Fibroblast of lung (primary cell): ENCODE measurements at regions not wholly inside any gene's neighbourhood (a gene's known extent, or its start where the extent isn't known, plus 50 kb on each side); places are given as distances from the start of the nearest gene placed in this dataset.

Experiments used
- DNase-seq, 2 donors: peaks; one replicate each; pipeline versions ENCODE4 v3.0.0 to v3.0.0-alpha.2; 2010; ENCODE audit warnings: low read depth in 2 of 2
- H2AFZ ChIP-seq: 2 replicates; pipeline ENCODE4 v1.5.1; 2012; ENCODE audit warnings: low read length, control low read depth, inconsistent platforms
- H3K27ac ChIP-seq: 2 replicates; pipeline ENCODE4 v1.5.1; 2011; ENCODE audit warnings: low read length, control low read depth; ENCODE audit not compliant: insufficient read depth
- H3K27me3 ChIP-seq: 2 replicates; pipeline ENCODE4 v1.5.1; 2011; ENCODE audit warnings: mild to moderate bottlenecking, low read length; ENCODE audit not compliant: control insufficient read depth, insufficient read depth
- H3K36me3 ChIP-seq: 2 replicates; pipeline ENCODE4 v1.5.1; 2011; ENCODE audit warnings: low read length; ENCODE audit not compliant: control insufficient read depth, insufficient read depth
- H3K4me1 ChIP-seq: 2 replicates; pipeline ENCODE4 v1.5.1; 2011; ENCODE audit warnings: low read length; ENCODE audit not compliant: control insufficient read depth, insufficient read depth; ENCODE audit errors: extremely low read depth
- H3K4me2 ChIP-seq: 2 replicates; pipeline ENCODE4 v1.5.1; 2011; ENCODE audit warnings: low read length, control low read depth; ENCODE audit not compliant: insufficient read depth; ENCODE audit errors: extremely low read depth
- H3K4me3 ChIP-seq, 4 experiments: fragments of 200-600 bp in 1 of 4; sonication (generic) in 1 of 4; replicated peaks in 1 of 4; 2 replicates each; pipeline ENCODE4 v1.5.1; 2011 to 2016; ENCODE audit warnings: low read length in 4 of 4, low read depth in 3 of 4, mild to moderate bottlenecking in 3 of 4, control low read depth in 2 of 4, inconsistent platforms in 1 of 4, mixed read lengths in 1 of 4; ENCODE audit not compliant: insufficient read depth in 1 of 4; ENCODE audit errors: control extremely low read depth in 1 of 4
- H3K79me2 ChIP-seq: 2 replicates; pipeline ENCODE4 v1.5.1; 2012; ENCODE audit warnings: mild to moderate bottlenecking, low read length, inconsistent platforms; ENCODE audit not compliant: control insufficient read depth, insufficient read depth
- H3K9ac ChIP-seq: 2 replicates; pipeline ENCODE4 v1.5.1; 2011; ENCODE audit warnings: mild to moderate bottlenecking, low read length, control low read depth; ENCODE audit not compliant: insufficient read depth
- H3K9me3 ChIP-seq: 2 replicates; pipeline ENCODE4 v1.5.1; 2012; ENCODE audit warnings: low read depth, low read length; ENCODE audit not compliant: control insufficient read depth, insufficient read depth
- H4K20me1 ChIP-seq: 2 replicates; pipeline ENCODE4 v1.5.1; 2011; ENCODE audit warnings: low read length; ENCODE audit not compliant: control insufficient read depth, insufficient read depth; ENCODE audit errors: extremely low read depth
- CTCF ChIP-seq, 2 donors: IDR thresholded peaks in 1 of 2; conservative IDR thresholded peaks in 1 of 2; 1 replicate in 1 of 2; 2 replicates in 1 of 2; pipeline ENCODE4 v1.5.1; 2011 to 2012; ENCODE audit warnings: low read length in 2 of 2, control low read depth in 1 of 2, inconsistent platforms in 1 of 2, low read depth in 1 of 2, mild to moderate bottlenecking in 1 of 2
- EZH2 ChIP-seq: IDR thresholded peaks from 2 replicates; pipeline ENCODE4 v1.5.1; 2012; ENCODE audit warnings: low read length, control low read depth, mild to moderate bottlenecking; ENCODE audit errors: missing control alignments

GRCh38 chr20:47993817-47994216 lies 208.5 kb upstream of the SULF2 start:
- H3K27ac ChIP-seq = no peak overlapping the region
- H3K36me3 ChIP-seq = no peaks in the 10 kb centered on the region

GRCh38 chr20:47993035-47993755 lies 207.9 kb upstream of the SULF2 start:
- Histone ChIP-seq H3K9me3 (no peaks in the 10 kb centered on the region), H3K4me3 (no peak overlapping the region), H3K27ac (no peak overlapping the region), H3K36me3 (no peaks in the 10 kb centered on the region), H2AFZ (no peak overlapping the region), H3K4me2 (no peak overlapping the region), H4K20me1 (no peaks in the 10 kb centered on the region), H3K9ac (no peak overlapping the region), H3K4me1 (no peaks in the 10 kb centered on the region), H3K27me3 (no peaks in the 10 kb centered on the region), H3K79me2 (no peaks in the 10 kb centered on the region)
- no peak for DNase-seq
- TF ChIP-seq CTCF (conservative IDR thresholded peaks at IDR 0.05 in 1 of 2, IDR thresholded peaks at IDR 0.05 in 1 of 2; ENCODE audit: low read depth in 1 of 2, low read length in 2 of 2) = no peak
- TF ChIP-seq EZH2 = no peak

More at GRCh38 chr20:47993817-47994216, 208.5 kb upstream of the SULF2 start:
- Histone ChIP-seq H3K4me3 (no peak overlapping the region), H3K4me1 (no peaks in the 10 kb centered on the region), H3K79me2 (no peaks in the 10 kb centered on the region), H2AFZ (no peak overlapping the region), H4K20me1 (no peaks in the 10 kb centered on the region), H3K27me3 (no peaks in the 10 kb centered on the region), H3K9me3 (no peaks in the 10 kb centered on the region), H3K4me2 (no peak overlapping the region), H3K9ac (no peak overlapping the region)
- TF ChIP-seq CTCF (conservative IDR thresholded peaks at IDR 0.05 in 1 of 2, IDR thresholded peaks at IDR 0.05 in 1 of 2; ENCODE audit: low read depth in 1 of 2, low read length in 2 of 2) (no peak), EZH2 (no peak)
- DNase-seq = no peak

- no peak overlapping the region for H3K4me2 ChIP-seq
Observed at GRCh38 chr20:47991875-47992488, 206.7 kb upstream of the SULF2 start.

More at GRCh38 chr20:47991875-47992488, 206.7 kb upstream of the SULF2 start:
- Histone ChIP-seq H3K27ac (no peak overlapping the region), H3K79me2 (no peaks in the 10 kb centered on the region), H3K27me3 (no peaks in the 10 kb centered on the region), H3K9me3 (no peaks in the 10 kb centered on the region), H3K9ac (no peak overlapping the region), H3K4me3 (no peak overlapping the region), H2AFZ (no peak overlapping the region), H3K4me1 (no peaks in the 10 kb centered on the region), H3K36me3 (no peaks in the 10 kb centered on the region), H4K20me1 (no peaks in the 10 kb centered on the region)
- TF ChIP-seq EZH2 (no peak), CTCF (conservative IDR thresholded peaks at IDR 0.05 in 1 of 2, IDR thresholded peaks at IDR 0.05 in 1 of 2; ENCODE audit: low read depth in 1 of 2, low read length in 2 of 2) (no peak)
- DNase-seq = no peak
